NB4 (cell line): ENCODE measurements at regions not wholly inside any gene's neighbourhood (a gene's known extent, or its start where the extent isn't known, plus 50 kb on each side); places are given as distances from the start of the nearest gene placed in this dataset.

ENCODE experiments used
- DNase-seq: peaks from one replicate; pipeline ENCODE4 v3.0.0; 2010; ENCODE audit warnings: low read depth
- H3K4me3 ChIP-seq: one replicate; pipeline ENCODE4 v1.5.1; 2011; ENCODE audit warnings: mild to moderate bottlenecking, low read depth, low read length, moderate library complexity
- CTCF ChIP-seq: IDR thresholded peaks from one replicate; pipeline ENCODE4 v1.5.1; 2012; ENCODE audit warnings: low read depth, low read length
- MAX ChIP-seq: IDR thresholded peaks from 2 replicates; pipeline ENCODE4 v1.6.1; 2011; ENCODE audit warnings: low read depth, low read length
- MYC ChIP-seq: IDR thresholded peaks from 2 replicates; pipeline ENCODE4 v1.6.1; 2011; ENCODE audit warnings: low read depth, low read length
- POLR2A ChIP-seq: IDR thresholded peaks from 2 replicates; pipeline ENCODE4 v1.6.1; 2011; ENCODE audit warnings: mild to moderate bottlenecking; ENCODE audit not compliant: insufficient read length; ENCODE audit errors: extremely low read depth

- no peak for DNase-seq
- no peak for TF ChIP-seq MAX
- TF ChIP-seq MYC: no peak
- no peak for TF ChIP-seq CTCF
- TF ChIP-seq POLR2A: no peak
Observed at GRCh38 chr16:61195006-61195405, 841.2 kb downstream of the CDH8 start.

GRCh38 chr16:61194573-61194972, 841.7 kb downstream of the CDH8 start:
- no peak for DNase-seq
- no peak overlapping the region for H3K4me3 ChIP-seq
- TF ChIP-seq POLR2A (no peak), MYC (no peak), CTCF (no peak)

More at GRCh38 chr16:61195006-61195405, 841.2 kb downstream of the CDH8 start:
- H3K4me3 ChIP-seq: no peak overlapping the region

DNA sequence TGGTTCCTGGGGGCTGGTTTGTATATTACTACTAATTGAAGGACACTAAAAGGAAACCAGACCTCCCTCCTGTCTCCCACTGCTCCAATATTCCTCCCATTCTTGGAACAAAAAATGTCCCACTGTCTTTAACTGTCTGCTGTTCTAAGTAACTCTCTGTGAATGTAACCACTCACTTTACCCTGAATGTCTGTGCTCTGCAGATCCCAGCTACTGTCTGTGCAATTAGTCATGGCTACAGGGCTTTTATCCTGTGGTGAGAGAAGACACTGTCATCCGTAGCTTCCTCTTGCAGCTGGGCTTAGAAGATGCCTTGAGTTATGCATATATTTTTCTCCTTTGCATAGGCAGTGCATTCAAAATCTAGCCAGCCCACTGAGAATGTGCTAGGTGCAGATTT, 853.8 kb downstream of the CDH8 start:
- TF ChIP-seq CTCF: no peak
- no peak for TF ChIP-seq MYC
- peak; percentile 3 for DNase-seq

GRCh38 chr16:61181982-61182381, 854.3 kb downstream of the CDH8 start:
- TF ChIP-seq CTCF (no peak), MAX (no peak), POLR2A (no peak), MYC (no peak)
- H3K4me3 ChIP-seq: no peak overlapping the region
- DNase-seq: no peak

More for the DNA sequence above, 853.8 kb downstream of the CDH8 start:
- H3K4me3 ChIP-seq: no peak overlapping the region

- no peak overlapping the region for H3K4me3 ChIP-seq
- no peak for TF ChIP-seq CTCF
- no peak for TF ChIP-seq MAX
- no peak for TF ChIP-seq POLR2A
- no peak for TF ChIP-seq MYC
Observed at GRCh38 chr16:61179561-61179960, 856.7 kb downstream of the CDH8 start.

DNA sequence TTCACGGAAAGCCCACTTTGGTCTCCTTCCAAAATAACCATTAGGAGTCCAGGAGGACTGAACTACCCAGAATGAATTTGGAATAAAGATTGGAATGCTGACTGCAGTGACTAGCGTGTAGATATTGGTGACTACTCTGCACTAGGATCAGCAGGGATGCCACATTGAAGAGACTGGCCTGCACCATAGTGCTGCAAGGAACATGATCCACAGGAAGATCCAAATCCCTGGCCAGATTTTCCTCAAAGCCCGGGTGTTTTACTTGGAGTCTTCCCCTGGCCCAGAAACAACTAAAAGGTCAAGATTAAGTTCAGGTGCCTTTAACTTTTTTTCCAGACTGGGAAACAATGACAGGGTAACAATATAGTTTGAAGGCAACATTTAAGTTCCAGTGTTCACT, 870.4 kb downstream of the CDH8 start:
- no peak for DNase-seq
- no peak for TF ChIP-seq POLR2A
- no peak for TF ChIP-seq MAX
- TF ChIP-seq MYC: no peak
- no peak for TF ChIP-seq CTCF
- no peak overlapping the region for H3K4me3 ChIP-seq

More at GRCh38 chr16:61179561-61179960, 856.7 kb downstream of the CDH8 start:
- DNase-seq: no peak
